ENCODE measurements at regions not wholly inside any gene's neighbourhood (a gene's known extent, or its start where the extent isn't known, plus 50 kb on each side); places are given as distances from the start of the nearest gene placed in this dataset.

DNA sequence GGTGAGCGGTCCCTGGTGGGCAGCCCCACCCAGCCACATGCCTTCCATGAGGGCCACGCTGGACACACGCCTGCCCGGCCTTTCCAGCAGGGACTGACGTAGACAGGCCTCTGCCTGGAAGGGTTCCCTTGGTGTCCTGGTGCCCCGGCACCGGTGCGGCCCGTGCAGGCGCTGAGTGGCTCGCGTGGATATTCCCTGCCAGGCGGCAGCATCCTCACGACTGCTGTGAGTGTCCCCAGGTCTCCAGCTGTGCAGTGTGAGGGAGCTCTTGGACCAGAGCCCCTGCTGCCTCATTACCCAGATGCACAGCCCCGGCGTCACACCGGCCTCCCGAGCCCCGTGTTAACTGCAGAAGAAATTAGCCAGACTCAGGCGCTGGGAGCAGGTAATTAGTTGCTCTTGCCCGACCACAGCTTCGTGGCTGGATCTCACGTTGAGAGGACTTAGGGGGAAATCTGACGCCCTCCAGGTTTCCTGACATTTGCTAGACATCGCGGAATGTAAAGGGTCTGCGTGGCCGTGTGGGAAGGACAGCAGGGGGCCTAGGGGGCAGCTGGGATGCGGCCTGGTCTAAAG lies 1196.3 kb downstream of the BRD1 start:
- TF ChIP-seq, protein P1, sequence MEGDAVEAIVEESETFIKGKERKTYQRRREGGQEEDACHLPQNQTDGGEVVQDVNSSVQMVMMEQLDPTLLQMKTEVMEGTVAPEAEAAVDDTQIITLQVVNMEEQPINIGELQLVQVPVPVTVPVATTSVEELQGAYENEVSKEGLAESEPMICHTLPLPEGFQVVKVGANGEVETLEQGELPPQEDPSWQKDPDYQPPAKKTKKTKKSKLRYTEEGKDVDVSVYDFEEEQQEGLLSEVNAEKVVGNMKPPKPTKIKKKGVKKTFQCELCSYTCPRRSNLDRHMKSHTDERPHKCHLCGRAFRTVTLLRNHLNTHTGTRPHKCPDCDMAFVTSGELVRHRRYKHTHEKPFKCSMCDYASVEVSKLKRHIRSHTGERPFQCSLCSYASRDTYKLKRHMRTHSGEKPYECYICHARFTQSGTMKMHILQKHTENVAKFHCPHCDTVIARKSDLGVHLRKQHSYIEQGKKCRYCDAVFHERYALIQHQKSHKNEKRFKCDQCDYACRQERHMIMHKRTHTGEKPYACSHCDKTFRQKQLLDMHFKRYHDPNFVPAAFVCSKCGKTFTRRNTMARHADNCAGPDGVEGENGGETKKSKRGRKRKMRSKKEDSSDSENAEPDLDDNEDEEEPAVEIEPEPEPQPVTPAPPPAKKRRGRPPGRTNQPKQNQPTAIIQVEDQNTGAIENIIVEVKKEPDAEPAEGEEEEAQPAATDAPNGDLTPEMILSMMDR (IDR thresholded peaks at IDR 0.05) = no peak
- ATAC-seq = no peak
- Histone ChIP-seq H3K36me3 (no peaks in the 10 kb centered on the region), H3K9me3 (no peaks in the 10 kb centered on the region), H3K27me3 (peaks cover 0 to 34% of the 10 kb centered on the region in 2 donors), H3K4me3 (no peak overlapping the region), H3K4me1 (no peaks in the 10 kb centered on the region), H3K27ac (no peak overlapping the region)
- DNase-seq = no peak
- intact Hi-C loops (cut with DNase I) = no loop called here

DNA sequence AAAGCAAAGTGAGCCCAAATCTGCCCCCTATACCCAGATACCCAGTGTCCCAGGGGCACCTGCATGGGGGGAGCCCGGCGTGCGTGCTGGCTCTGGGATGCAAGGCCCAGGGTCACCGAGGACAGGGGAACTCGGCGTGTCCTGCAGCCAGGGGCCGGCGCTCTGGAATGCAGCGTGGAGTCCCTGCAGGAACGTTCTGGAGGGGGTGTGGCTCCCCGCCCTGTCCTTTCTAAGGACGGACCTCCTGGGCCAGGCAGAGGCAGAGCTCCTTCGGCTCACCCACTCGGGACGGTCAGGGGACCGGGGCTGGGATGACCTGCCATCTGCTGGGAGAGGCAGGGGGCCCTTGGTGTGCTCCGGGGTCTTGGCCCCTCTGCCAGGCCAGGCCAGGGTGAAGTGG lies 1196.8 kb downstream of the BRD1 start:
- TF ChIP-seq, protein P1 (IDR thresholded peaks at IDR 0.05) = no peak
- no peak for DNase-seq

DNA sequence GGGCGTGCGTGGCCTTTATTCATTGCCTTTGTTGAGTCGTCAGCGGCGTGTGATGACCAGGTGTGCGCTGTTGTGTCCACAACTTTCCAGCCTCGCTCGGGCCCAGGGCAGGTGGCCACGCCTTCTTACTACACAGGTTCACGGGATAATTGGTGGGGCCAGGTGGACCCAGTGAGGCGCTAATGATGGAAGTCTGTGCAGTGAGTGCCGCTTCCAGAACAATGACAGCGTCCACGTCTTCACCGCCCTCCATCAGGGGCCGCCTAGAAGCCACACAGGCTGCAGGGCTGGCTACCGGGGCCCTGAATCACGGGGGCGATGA lies 1197.3 kb downstream of the BRD1 start:
- Histone ChIP-seq H3K36me3 (no peaks in the 10 kb centered on the region), H3K27me3 (peaks cover 0 to 34% of the 10 kb centered on the region in 2 donors), H3K4me3 (no peak overlapping the region), H3K27ac (no peak overlapping the region), H3K9me3 (no peaks in the 10 kb centered on the region), H3K4me1 (no peaks in the 10 kb centered on the region)
- ATAC-seq = no peak
- TF ChIP-seq, protein P1 (IDR thresholded peaks at IDR 0.05) = no peak
- intact Hi-C loops (cut with DNase I) = no loop called here
- no peak for DNase-seq

More for the DNA sequence above, 1196.8 kb downstream of the BRD1 start:
- intact Hi-C loops (cut with DNase I) = no loop called here
- H3K9me3 ChIP-seq = no peaks in the 10 kb centered on the region
- H3K36me3 ChIP-seq = no peaks in the 10 kb centered on the region
- H3K27me3 ChIP-seq = peaks cover 0 to 34% of the 10 kb centered on the region in 2 donors
- no peak overlapping the region for H3K4me3 ChIP-seq
- H3K4me1 ChIP-seq = no peaks in the 10 kb centered on the region
- no peak overlapping the region for H3K27ac ChIP-seq
- ATAC-seq = no peak

- no peaks in the 10 kb centered on the region for H3K4me1 ChIP-seq
- peaks cover 0 to 34% of the 10 kb centered on the region in 2 donors for H3K27me3 ChIP-seq
- ATAC-seq (no peak), DNase-seq (peak in 1 of 4 donors; percentile 61)
- no peak overlapping the region for H3K27ac ChIP-seq
- TF ChIP-seq, protein P1 (IDR thresholded peaks at IDR 0.05) = no peak
- H3K9me3 ChIP-seq = no peaks in the 10 kb centered on the region
- H3K4me3 ChIP-seq = no peak overlapping the region
- intact Hi-C loops (cut with DNase I) = no loop called here
- no peaks in the 10 kb centered on the region for H3K36me3 ChIP-seq
Observed at GRCh38 chr22:48629631-48630432, 1197.8 kb downstream of the BRD1 start.

- no peaks in the 10 kb centered on the region for H3K4me1 ChIP-seq
- no peaks in the 10 kb centered on the region for H3K9me3 ChIP-seq
- H3K36me3 ChIP-seq = no peaks in the 10 kb centered on the region
- no peak for ATAC-seq
- TF ChIP-seq, protein P1 (IDR thresholded peaks at IDR 0.05) = no peak
- H3K27me3 ChIP-seq = peaks cover 0 to 34% of the 10 kb centered on the region in 2 donors
- no peak overlapping the region for H3K27ac ChIP-seq
- intact Hi-C loops (cut with DNase I) = no loop called here
- DNase-seq = peak in 1 of 4 donors; percentile 71
- no peak overlapping the region for H3K4me3 ChIP-seq
Observed at GRCh38 chr22:48628891-48629543, 1198.7 kb downstream of the BRD1 start.

Data from left lung (tissue), 4 donors.